HG02973 (cell line): ENCODE measurements at regions not wholly inside any gene's neighbourhood (a gene's known extent, or its start where the extent isn't known, plus 50 kb on each side); places are given as distances from the start of the nearest gene placed in this dataset.
"Not testable (repeated sequence)": the region's sequence is repeated elsewhere in the genome, so short reads cannot be mapped to it uniquely, and the experiment has no call there.

Experiments used
- ATAC-seq: cut with Tn5 transposase; IDR thresholded peaks from one replicate; pipeline ENCODE4 v1.9.1; 2021; ENCODE audit warnings: moderate library complexity; ENCODE audit not compliant: unreplicated experiment

- not testable (repeated sequence) for ATAC-seq
Measured at GRCh38 chr3:143175940-143176894, 56.6 kb downstream of the CHST2 start.

GRCh38 chr3:143177965-143178364 lies 58.4 kb downstream of the CHST2 start:
- peak; percentile 67 for ATAC-seq

- not testable (repeated sequence) for ATAC-seq
Measured at GRCh38 chr3:143178775-143179548, 59.4 kb downstream of the CHST2 start.

- no peak for ATAC-seq
Measured at GRCh38 chr3:143179603-143180002, 60.0 kb downstream of the CHST2 start.

GRCh38 chr3:143180860-143181259 lies 61.3 kb downstream of the CHST2 start:
- not testable (repeated sequence) for ATAC-seq

GRCh38 chr3:143181977-143182376 lies 62.4 kb downstream of the CHST2 start:
- ATAC-seq = not testable (repeated sequence)

GRCh38 chr3:143182866-143183664 lies 63.5 kb downstream of the CHST2 start:
- no peak for ATAC-seq

GRCh38 chr3:143183665-143183964 lies 64.0 kb downstream of the CHST2 start:
- ATAC-seq = no peak

- ATAC-seq = no peak
Measured at GRCh38 chr3:143184099-143184498, 64.5 kb downstream of the CHST2 start.

GRCh38 chr3:143185401-143185800 lies 65.8 kb downstream of the CHST2 start:
- no peak for ATAC-seq

GRCh38 chr3:143187111-143187510 lies 67.5 kb downstream of the CHST2 start:
- no peak for ATAC-seq

- ATAC-seq = no peak
Measured at GRCh38 chr3:143188881-143189280, 69.3 kb downstream of the CHST2 start.

- no peak for ATAC-seq
Measured at GRCh38 chr3:143190101-143190500, 70.5 kb downstream of the CHST2 start.

- ATAC-seq = no peak
Measured at GRCh38 chr3:143192193-143192592, 72.6 kb downstream of the CHST2 start.

GRCh38 chr3:143200001-143200924 lies 80.7 kb downstream of the CHST2 start:
- ATAC-seq = no peak

GRCh38 chr3:143201045-143201444 lies 81.5 kb downstream of the CHST2 start:
- no peak for ATAC-seq

GRCh38 chr3:143201870-143202752 lies 82.5 kb downstream of the CHST2 start:
- no peak for ATAC-seq

GRCh38 chr3:143203142-143203541 lies 83.6 kb downstream of the CHST2 start:
- no peak for ATAC-seq

- ATAC-seq = no peak
Measured at GRCh38 chr3:143203848-143204247, 84.3 kb downstream of the CHST2 start.
